Stimulated activated CD8-positive, alpha-beta memory T cell treated with anti-CD3 and anti-CD28 coated beads, Interleukin-2, amount 100 ng/mL, for 1 hour (primary cell): ENCODE measurements at regions not wholly inside any gene's neighbourhood (a gene's known extent, or its start where the extent isn't known, plus 50 kb on each side); places are given as distances from the start of the nearest gene placed in this dataset.

Experiments
- DNase-seq, 2 donors: peaks; one replicate each; pipeline ENCODE4 v3.0.0-alpha.2; 2020; ENCODE audit warnings: low read depth in 2 of 2

DNA sequence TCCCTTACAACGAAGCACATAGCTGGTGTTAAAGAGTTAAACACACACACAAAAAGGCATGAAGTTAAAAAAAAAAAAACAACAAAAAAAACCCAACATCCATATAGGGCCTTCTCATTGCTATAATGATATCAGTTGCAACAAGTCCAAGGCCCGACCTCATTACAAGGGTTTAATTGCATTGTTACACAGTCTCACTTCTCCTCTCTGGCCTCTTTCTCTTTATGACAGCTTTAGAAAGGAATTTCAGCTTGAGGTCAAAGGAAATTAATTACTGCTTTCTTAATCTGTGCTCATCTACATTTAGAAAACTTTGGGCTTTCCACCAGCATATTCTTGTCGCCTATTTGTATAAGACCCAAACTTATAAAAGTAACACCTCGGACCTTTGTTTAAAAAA, 342.1 kb downstream of the NR2F2 start:
- DNase-seq: no peak

- DNase-seq: no peak
Observed at GRCh38 chr15:96678386-96678785, 347.9 kb downstream of the NR2F2 start.

DNA sequence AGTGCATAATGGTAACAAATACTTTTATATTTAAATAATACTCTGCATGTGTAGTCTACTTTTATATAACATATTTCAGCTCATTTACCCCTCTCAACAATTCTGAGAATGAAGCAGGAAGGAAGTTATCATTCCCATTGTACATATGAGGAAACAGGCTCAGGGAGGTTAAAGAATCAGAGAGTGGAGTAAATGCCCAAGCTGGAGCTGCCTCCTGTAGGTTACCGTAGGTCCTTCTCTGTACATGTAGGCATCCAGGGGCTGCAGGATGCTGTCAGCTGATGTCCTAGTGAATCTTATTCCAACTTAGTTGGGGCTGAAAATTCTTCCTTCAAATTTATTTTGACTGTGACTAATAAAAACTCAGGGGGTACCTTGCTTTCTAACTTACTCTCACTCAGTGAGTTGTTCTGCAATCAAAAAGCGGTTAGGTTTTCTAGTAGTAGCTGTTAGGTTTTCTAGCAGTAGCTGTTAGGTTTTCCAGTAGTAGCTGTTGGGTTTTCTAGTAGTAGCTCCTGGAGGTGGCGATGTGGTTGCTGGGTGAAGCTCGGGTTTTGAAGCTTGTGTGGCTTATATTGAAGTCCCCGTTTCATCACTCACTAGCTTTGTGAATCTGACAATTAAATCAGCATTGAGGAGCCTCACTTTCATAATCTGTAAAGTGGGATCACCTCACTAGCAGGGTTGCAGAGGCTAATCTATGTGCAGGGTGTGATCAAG, 357.0 kb downstream of the NR2F2 start:
- DNase-seq: no peak

GRCh38 chr15:96690733-96691132, 360.2 kb downstream of the NR2F2 start:
- DNase-seq: no peak

- no peak for DNase-seq
Observed at GRCh38 chr15:96692826-96693225, 362.3 kb downstream of the NR2F2 start.

DNA sequence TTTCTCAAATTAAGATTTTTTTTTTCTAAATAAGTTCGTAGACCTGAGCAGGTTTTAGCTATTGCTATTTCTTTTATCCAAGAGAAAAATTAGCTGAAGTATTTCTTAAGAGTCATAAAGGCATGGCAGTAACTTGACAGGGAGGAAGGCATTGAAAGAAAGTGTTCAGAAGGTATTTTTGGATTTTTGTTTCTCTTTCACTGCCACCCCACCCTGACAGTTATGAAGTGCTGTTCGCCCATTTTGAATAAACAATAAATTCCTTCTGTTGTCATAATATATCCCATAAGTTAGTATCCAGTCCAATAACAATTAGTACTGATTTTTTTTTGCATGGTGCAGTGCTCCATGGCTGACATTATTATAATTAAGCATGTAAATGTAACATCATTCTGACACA, 363.0 kb downstream of the NR2F2 start:
- no peak for DNase-seq

- no peak for DNase-seq
Observed at GRCh38 chr15:96693990-96694517, 363.6 kb downstream of the NR2F2 start.

DNA sequence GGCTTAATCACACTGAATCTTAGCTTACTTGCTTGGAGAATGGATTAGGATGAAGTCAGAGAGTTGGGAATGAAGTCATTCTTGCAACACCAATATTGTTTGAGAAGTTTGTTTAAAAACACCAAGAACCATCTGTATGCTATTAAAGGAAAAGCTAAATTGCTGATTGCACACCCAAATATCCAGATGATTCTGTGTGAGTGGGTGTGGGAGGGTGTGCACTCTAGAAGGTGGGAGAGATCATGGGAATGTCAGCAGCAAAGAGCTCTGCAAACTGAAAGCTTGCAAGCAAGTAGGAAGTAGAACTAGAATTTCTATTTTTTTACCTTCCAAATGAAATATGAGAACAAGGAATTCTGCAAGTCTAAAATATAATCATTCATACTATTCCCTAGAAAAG, 364.9 kb downstream of the NR2F2 start:
- no peak for DNase-seq

- DNase-seq: no peak
Observed at GRCh38 chr15:96699871-96700401, 369.4 kb downstream of the NR2F2 start.

- DNase-seq: no peak
Observed at GRCh38 chr15:96700555-96700954, 370.1 kb downstream of the NR2F2 start.

- DNase-seq: no peak
Observed at GRCh38 chr15:96701443-96701842, 370.9 kb downstream of the NR2F2 start.

DNA sequence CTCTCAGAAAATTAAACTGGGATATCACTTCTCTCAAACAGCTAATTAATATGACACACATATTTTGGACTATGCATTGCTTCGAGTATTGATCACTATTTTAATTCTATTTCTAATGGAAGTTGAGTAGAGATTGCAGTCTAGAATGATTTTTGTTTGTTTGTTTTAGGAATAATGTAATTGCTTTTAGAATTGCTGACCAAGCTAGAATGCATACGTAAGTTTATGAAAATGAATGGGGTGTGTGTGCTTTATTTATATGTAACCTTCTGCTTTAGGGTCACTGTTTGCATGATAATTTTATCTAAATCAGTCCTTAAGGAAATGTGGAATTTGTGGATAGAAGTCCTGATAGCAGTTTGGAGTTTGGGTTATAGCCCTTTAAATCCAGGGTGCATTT, 371.4 kb downstream of the NR2F2 start:
- DNase-seq: no peak

- DNase-seq: no peak
Observed at GRCh38 chr15:96702589-96702988, 372.1 kb downstream of the NR2F2 start.

GRCh38 chr15:96703091-96703490, 372.6 kb downstream of the NR2F2 start:
- no peak for DNase-seq

- DNase-seq: no peak
Observed at GRCh38 chr15:96703794-96704550, 373.5 kb downstream of the NR2F2 start.

- no peak for DNase-seq
Observed at GRCh38 chr15:96716075-96716474, 385.6 kb downstream of the NR2F2 start.

DNA sequence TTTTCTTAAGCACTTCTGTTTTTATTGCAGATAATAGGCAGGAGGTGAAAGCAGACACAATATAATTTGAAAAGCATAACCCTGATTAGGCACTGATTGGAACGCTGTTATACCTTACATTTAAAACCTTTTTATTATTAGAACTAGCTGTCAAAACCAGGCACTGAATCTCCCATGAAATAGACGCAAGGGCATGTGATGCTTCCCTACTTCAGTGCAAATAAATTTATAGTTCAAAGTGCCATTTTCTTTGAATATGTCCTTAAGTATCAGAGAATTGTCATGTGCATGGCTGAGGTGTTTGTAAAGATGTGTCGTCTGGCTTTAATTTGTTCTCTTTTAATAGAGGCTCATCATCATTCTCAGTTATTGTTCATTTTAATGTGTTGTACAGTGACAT, 386.0 kb downstream of the NR2F2 start:
- DNase-seq: no peak

DNA sequence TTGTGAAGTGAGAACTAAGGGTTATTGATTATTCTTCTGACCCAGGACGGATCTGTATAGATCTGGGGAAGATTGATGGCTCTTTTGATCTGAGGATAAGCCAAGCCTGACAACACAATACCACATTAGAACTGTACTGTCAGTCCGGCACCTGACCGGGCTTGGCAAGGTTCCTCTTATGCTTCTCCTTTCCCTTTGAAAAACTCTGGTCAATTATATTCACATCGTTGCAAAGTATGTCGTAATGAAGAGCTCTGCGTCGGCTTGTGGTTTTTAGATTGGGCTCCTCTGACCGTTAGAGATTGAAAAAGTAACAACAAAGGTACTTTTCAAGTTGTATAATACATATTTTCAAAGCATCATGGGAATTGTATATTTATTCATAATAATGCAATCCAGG, 389.8 kb downstream of the NR2F2 start:
- no peak for DNase-seq

DNA sequence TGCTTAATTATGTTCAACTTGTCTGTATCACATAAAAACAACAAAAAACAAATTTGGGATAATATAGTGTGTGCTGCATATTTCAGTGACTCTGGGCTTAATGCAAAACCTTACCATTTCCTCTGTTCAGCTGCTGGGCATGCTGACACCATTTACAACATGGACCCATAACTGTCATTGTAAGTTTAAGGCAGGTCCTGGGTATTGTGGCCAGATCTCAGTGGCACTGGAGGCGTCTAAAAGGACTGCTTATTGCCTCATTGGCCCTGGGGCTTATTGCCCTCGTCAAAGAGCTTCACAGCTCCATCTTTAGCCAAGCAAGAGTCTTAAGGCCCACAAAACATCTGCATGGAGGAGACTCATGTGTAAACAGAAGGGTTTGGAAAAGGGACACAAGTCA, 390.2 kb downstream of the NR2F2 start:
- no peak for DNase-seq

- no peak for DNase-seq
Observed at GRCh38 chr15:96728591-96728990, 398.1 kb downstream of the NR2F2 start.

GRCh38 chr15:96732704-96733103, 402.2 kb downstream of the NR2F2 start:
- DNase-seq: no peak

DNA sequence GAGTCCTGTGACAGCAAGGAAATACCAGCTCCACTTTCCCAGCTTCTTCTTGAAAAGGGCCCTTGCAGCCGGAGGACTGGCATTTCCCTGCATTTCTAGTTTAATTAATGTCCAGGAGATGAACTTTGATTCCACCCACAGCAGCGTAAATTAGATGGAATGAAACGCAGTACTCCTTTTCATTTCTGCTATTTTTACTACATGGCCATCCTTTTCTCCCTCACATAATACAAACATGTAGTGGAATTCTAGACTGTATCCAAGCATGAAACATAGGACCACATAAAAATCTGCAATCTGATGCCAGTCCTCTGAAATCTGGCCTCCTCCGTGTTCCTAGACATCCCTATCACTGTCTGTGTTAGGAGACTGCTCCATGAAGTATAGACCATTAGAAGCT, 403.2 kb downstream of the NR2F2 start:
- no peak for DNase-seq

GRCh38 chr15:96735632-96736240, 405.2 kb downstream of the NR2F2 start:
- no peak for DNase-seq
